ENCODE measurements at regions not wholly inside any gene's neighbourhood (a gene's known extent, or its start where the extent isn't known, plus 50 kb on each side); places are given as distances from the start of the nearest gene placed in this dataset.

GRCh38 chr5:33120671-33121070, 320.1 kb upstream of the TARS1 start:
- H3K9ac ChIP-seq (ENCODE audit: insufficient read depth, low read depth, low read length), result no peak overlapping the region
- BruUV-seq (replicated peaks), result no TSS peak
- 45% methylated on average over 3 of the region's 3 CpGs for WGBS (ENCODE audit: low lambda C conversion rate)
- no peaks in the 10 kb centered on the region for H3K79me2 ChIP-seq (ENCODE audit: insufficient read depth, low read length)
- H2AFZ ChIP-seq (ENCODE audit: low read length), result no peak overlapping the region
- in situ Hi-C loops (cut with HindIII; ENCODE audit: extremely low pct_ligation_motif_present, low pct_unique_long_range_greater_than_20kb), result no loop called here
- H3K4me3 ChIP-seq (replicated peaks in 1 of 3; ENCODE audit: insufficient read depth in 1 of 3, low read depth in 2 of 3, low read length in 3 of 3), result no peak overlapping the region
- H4K20me1 ChIP-seq (ENCODE audit: insufficient read depth, low read length), result no peaks in the 10 kb centered on the region
- intact Hi-C loops (cut with micrococcal nuclease; ENCODE audit: unreplicated experiment), result no loop called here
- no peak for FAIRE-seq
- no peaks in the 10 kb centered on the region for H3K9me3 ChIP-seq (ENCODE audit: low read length)
- ATAC-seq, result no peak
- H3K4me1 ChIP-seq (ENCODE audit: insufficient read depth, low read length), result no peaks in the 10 kb centered on the region
- no peak for DNase-seq (ENCODE audit: low spot score)
- H3K4me2 ChIP-seq (ENCODE audit: low read depth, low read length), result no peak overlapping the region
- TF ChIP-seq RAD21 (CRISPR knock-in tag; IDR thresholded peaks at IDR 0.05), result no peak
- POLR2A ChIA-PET, result no interaction called here
- H3K27ac ChIP-seq (ENCODE audit: extremely low read length, insufficient read depth, low read length), result no peak overlapping the region
- no peaks in the 10 kb centered on the region for H3K36me3 ChIP-seq (replicated peaks in 1 of 2; ENCODE audit: control insufficient read depth in 1 of 2, insufficient read depth in 2 of 2, low read length in 2 of 2)
- H3K27me3 ChIP-seq (ENCODE audit: control insufficient read depth in 1 of 2, insufficient read depth in 2 of 2, low read length in 2 of 2), result no peaks in the 10 kb centered on the region; a peak in 1 of 5 replicates
- CTCF ChIA-PET (ENCODE audit: low intra/inter-chr PET ratio, low total read pairs), result no interaction called here

GRCh38 chr5:33129309-33129708, 311.5 kb upstream of the TARS1 start:
- ChIA-PET POLR2A (no interaction called here), CTCF (ENCODE audit: low intra/inter-chr PET ratio, low total read pairs) (no interaction called here)
- no peak overlapping the region for H3K9ac ChIP-seq (ENCODE audit: insufficient read depth, low read depth, low read length)
- FAIRE-seq (no peak), DNase-seq (ENCODE audit: low spot score) (no peak), ATAC-seq (no peak)
- H3K9me3 ChIP-seq (ENCODE audit: low read length), result peaks cover 11% of the 10 kb centered on the region; the same call in 1 of the 2 replicates
- TF ChIP-seq KLF11 (CRISPR knock-in tag; IDR thresholded peaks at IDR 0.05) (no peak), MTA1 (CRISPR knock-in tag; IDR thresholded peaks at IDR 0.05; ENCODE audit: borderline replicate concordance) (no peak), GRHL1 (CRISPR knock-in tag; conservative IDR thresholded peaks at IDR 0.05) (no peak)
- H3K27me3 ChIP-seq (ENCODE audit: control insufficient read depth in 1 of 2, insufficient read depth in 2 of 2, low read length in 2 of 2), result no peaks in the 10 kb centered on the region
- BruUV-seq (replicated peaks), result no TSS peak
- in situ Hi-C loops (cut with HindIII; ENCODE audit: extremely low pct_ligation_motif_present, low pct_unique_long_range_greater_than_20kb) (no loop called here), intact Hi-C loops (cut with micrococcal nuclease; ENCODE audit: unreplicated experiment) (no loop called here)
- H3K27ac ChIP-seq (ENCODE audit: extremely low read length, insufficient read depth, low read length), result no peak overlapping the region
- no peaks in the 10 kb centered on the region for H3K36me3 ChIP-seq (replicated peaks in 1 of 2; ENCODE audit: control insufficient read depth in 1 of 2, insufficient read depth in 2 of 2, low read length in 2 of 2)
- 0% methylated on average over 2 of the region's 2 CpGs for WGBS (ENCODE audit: low lambda C conversion rate)
- no peaks in the 10 kb centered on the region for H4K20me1 ChIP-seq (ENCODE audit: insufficient read depth, low read length)
- no peaks in the 10 kb centered on the region for H3K4me1 ChIP-seq (ENCODE audit: insufficient read depth, low read length)
- H2AFZ ChIP-seq (ENCODE audit: low read length), result no peak overlapping the region
- H3K4me3 ChIP-seq (replicated peaks in 1 of 3; ENCODE audit: insufficient read depth in 1 of 3, low read depth in 2 of 3, low read length in 3 of 3), result no peak overlapping the region
- H3K79me2 ChIP-seq (ENCODE audit: insufficient read depth, low read length), result no peaks in the 10 kb centered on the region
- no peak overlapping the region for H3K4me2 ChIP-seq (ENCODE audit: low read depth, low read length)
